Upper lobe of left lung (tissue), 4 donors: ENCODE measurements at regions not wholly inside any gene's neighbourhood (a gene's known extent, or its start where the extent isn't known, plus 50 kb on each side); places are given as distances from the start of the nearest gene placed in this dataset.

Experiments
- EP300 ChIP-seq, 4 donors: sonication (generic); formaldehyde crosslinking; IDR thresholded peaks; one replicate each; pipeline ENCODE4 v1.5.1; 2017; ENCODE audit warnings: antibody characterized with exemption in 4 of 4, control low read depth in 2 of 4
- POLR2A ChIP-seq, 4 donors: fragments of 450-650 bp; IDR thresholded peaks; one replicate each; pipeline ENCODE4 v1.5.1; 2016 to 2017; ENCODE audit warnings: antibody characterized with exemption in 4 of 4, mild to moderate bottlenecking in 2 of 4
- POLR2AphosphoS5 ChIP-seq, 2 donors: sonication (generic); formaldehyde crosslinking; IDR thresholded peaks; one replicate each; pipeline ENCODE4 v1.5.1; 2017; ENCODE audit warnings: antibody characterized with exemption in 2 of 2
- TF ChIP-seq, protein P1 (sequence below), 6 experiments: fragments of 450-650 bp in 4 of 6; fragments of 200-600 bp in 2 of 6; sonication (generic) in 2 of 6; IDR thresholded peaks; one replicate each; pipeline ENCODE4 v1.5.1; 2016 to 2019; ENCODE audit warnings: antibody characterized with exemption in 6 of 6

DNA sequence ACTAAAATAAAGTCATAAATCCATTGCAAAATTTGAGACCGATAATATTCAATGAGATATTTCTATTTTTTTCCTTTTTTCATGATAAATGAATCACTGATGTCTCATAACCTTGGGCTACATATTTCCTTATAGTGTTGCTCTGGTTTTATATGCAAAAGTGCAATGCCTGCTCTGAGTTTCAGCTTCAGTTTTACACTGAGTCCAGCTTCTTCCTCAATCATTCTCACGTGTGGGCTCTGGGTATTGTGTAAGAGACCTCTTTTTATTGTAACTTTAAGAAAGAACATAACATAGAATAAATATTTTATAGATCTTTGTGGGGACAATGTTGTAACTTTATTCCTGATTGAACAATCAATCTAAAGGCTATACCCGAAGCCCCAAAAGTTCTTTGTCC, 280.2 kb upstream of the EDNRB start:
- TF ChIP-seq EP300 (IDR thresholded peaks at IDR 0.05), result no peak
- TF ChIP-seq, protein P1, sequence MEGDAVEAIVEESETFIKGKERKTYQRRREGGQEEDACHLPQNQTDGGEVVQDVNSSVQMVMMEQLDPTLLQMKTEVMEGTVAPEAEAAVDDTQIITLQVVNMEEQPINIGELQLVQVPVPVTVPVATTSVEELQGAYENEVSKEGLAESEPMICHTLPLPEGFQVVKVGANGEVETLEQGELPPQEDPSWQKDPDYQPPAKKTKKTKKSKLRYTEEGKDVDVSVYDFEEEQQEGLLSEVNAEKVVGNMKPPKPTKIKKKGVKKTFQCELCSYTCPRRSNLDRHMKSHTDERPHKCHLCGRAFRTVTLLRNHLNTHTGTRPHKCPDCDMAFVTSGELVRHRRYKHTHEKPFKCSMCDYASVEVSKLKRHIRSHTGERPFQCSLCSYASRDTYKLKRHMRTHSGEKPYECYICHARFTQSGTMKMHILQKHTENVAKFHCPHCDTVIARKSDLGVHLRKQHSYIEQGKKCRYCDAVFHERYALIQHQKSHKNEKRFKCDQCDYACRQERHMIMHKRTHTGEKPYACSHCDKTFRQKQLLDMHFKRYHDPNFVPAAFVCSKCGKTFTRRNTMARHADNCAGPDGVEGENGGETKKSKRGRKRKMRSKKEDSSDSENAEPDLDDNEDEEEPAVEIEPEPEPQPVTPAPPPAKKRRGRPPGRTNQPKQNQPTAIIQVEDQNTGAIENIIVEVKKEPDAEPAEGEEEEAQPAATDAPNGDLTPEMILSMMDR (IDR thresholded peaks at IDR 0.05), result no peak
- no peak for TF ChIP-seq POLR2AphosphoS5 (IDR thresholded peaks at IDR 0.05)
- no peak for TF ChIP-seq POLR2A (IDR thresholded peaks at IDR 0.05)
